ENCODE measurements at regions not wholly inside any gene's neighbourhood (a gene's known extent, or its start where the extent isn't known, plus 50 kb on each side); places are given as distances from the start of the nearest gene placed in this dataset.

GRCh38 chr15:88316586-88316985 is 60.0 kb upstream of the NTRK3 start:
- DNase-seq (ENCODE audit: low spot score) = no peak

GRCh38 chr15:88315221-88315878 is 58.8 kb upstream of the NTRK3 start:
- no peak for DNase-seq (ENCODE audit: low spot score)

- no peak for DNase-seq (ENCODE audit: low spot score)
Measured at GRCh38 chr15:88312941-88313579, 56.5 kb upstream of the NTRK3 start.

GRCh38 chr15:88309363-88309762 is 52.8 kb upstream of the NTRK3 start:
- DNase-seq (ENCODE audit: low spot score) = no peak

- no peak for DNase-seq (ENCODE audit: low spot score)
Measured at GRCh38 chr15:88307344-88307743, 50.8 kb upstream of the NTRK3 start.

All from A172 (cell line).